NCI-H1417 treated with DMSO at 0.1 percent for 48 hours (cell line): ENCODE measurements at regions not wholly inside any gene's neighbourhood (a gene's known extent, or its start where the extent isn't known, plus 50 kb on each side); places are given as distances from the start of the nearest gene placed in this dataset.

Experiments used
- DNase-seq: peaks from one replicate; lab custom pipeline; 2025; lab: John Stamatoyannopoulos, UW

DNA sequence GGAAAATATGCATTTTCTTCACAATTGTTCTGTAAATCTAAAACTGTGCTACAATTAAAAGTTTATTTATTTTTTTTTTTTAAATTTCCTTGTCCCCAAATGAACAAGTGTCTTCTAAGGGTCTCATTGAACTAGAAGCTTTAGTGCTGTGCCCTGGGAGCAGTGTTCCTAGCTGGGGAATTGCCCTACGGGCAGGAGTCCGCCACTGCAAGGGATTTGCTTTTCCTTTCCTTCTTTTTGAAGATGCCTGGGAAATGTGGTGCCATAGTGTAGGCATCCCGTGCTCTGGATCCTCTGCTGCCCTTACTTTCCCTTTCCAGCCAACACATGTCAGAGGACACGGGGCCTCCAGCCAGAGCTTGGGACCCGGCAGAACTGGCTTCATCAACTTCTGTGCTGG lies 177.1 kb upstream of the CTBP2 start:
- no peak for DNase-seq

DNA sequence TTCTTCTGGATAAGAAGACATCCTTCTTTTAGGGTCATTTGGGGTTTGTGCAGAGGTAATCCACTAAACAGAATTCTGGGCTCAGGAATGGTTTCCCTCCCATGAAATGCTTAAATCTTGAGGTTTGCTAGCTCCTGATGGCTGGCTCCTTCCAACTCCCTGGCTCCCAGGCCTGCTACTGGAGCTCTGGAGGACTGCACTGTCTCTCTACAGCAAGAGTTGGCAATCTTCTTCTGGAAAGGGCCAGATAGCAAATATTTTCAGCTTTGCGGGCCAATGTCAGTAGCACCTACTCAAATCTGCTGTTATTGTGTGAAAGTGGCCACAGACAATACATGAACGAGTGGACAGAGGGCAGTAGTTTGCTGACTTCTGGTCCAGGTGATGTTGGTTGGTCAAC lies 174.2 kb upstream of the CTBP2 start:
- DNase-seq, result no peak

DNA sequence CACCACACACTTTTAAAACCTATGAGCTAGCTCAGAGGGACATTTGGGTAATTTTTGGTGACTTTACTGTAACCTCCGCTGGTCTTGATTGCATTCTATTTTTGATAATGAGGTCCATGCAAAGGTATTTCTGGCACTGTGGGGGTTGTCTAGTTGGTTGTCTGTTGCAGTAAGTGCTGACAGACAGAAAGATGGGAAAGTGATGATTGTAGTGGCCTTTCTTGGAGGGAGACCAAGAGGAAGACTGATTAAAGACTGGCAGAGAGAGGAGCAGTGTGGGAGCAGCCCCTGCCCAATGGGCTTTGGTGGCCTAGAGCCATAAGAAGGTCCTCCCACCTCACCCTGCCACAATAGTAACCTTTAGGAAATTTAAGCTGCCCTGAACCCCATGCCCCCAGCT lies 173.4 kb upstream of the CTBP2 start:
- no peak for DNase-seq

DNA sequence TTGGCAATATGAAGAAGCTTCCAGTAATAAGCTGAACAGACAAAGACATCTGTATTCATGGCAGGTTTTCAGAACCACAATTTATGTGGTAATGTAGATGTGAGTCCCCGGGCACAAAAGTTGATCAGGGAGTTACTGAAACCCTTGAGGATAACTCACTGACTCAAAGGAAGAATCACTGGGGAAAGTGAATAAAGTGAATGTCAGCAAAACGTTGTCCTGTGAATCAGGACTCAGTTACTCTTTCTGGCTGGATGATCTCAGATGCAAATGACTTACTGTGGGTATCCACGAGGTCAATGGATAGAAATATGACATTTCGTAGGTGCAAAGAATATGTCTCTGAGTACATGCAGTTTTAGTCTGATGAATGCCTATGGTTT lies 172.8 kb upstream of the CTBP2 start:
- DNase-seq, result no peak

DNA sequence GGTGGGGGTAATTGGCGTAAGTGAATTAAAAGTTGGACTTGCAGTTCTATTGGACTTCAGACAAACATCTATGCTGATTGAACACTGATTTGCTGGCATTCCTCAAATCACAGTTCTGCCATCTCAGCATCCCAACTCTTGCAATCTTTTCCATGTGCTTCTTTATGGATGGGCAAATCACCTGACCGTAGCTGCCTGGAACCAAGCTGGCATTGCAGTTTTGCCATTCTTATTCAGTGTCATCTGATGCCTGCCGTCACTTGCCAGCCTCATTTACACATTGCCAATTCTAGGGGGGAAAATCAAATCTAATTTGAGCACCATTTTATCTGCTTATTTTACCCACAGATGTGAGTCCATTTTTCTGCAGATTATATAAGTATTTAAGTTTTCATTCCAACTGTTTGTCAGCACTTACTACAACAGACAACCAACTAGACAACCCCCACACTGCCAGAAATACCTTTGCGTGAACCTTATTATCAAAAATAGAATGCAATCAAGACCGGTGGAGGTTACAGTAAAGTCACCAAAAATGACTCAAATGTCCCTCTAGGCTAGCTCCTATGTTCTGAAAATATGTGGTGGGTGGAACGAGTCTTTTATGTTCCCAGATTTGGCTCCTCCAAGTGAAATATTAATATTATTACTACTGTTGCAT lies 172.3 kb upstream of the CTBP2 start:
- DNase-seq, result no peak

DNA sequence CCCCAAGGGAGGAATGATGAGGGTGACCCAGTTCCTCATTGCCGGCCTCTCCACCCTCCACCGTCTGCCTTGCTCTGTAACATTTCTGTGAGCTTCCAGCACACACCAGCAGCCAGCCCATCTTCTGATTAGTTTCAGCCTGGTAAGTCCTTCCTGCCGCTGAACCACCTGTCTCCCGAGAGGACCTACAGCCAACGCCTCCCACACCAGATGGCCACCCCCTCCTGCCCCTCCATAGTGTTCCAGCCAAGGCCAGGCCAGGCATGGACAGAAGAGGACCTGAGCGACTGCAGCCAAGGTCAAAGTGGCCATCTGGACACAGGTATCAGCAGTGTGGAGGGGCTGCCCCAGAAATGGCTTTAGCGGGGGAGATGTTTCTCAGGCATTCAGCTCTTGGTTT lies 170.7 kb upstream of the CTBP2 start:
- DNase-seq, result no peak

DNA sequence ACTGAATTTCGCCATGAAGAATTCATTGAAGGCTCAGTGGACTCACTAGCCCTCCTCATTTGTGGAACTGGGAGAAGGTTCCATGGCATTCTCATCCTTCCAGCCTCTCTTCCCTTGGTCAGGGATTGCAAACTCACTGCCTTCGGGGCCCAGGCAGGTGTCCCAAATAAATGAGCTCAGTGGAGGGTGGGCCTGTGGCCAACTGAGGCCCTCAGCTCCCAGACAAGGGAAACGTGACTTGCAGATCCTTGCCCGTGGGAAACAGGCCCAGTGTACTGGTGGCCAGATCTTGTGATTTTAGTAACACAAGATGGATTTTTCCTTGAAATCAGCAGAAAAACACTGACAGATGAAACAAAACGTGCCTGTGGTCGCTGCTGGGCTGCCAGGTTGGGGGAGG lies 168.7 kb upstream of the CTBP2 start:
- DNase-seq, result no peak

DNA sequence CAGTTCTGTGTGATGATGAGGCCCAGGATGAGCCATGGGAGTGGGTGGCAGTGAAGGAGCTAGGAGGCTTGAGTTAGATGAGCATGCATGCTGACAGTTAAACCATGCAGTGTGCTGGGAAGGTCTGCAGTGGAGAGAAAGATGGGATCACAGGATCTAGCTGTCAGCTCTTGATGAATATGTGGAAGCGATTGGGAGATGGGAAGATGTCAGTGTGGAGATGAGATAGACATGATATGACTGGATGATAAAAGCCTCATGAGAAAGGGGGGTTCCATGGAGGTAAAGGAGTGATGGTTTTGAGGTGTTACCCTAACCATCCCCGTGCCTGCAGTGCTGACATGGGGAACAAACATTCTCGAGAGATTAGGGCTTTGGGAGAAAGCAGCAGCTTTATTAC lies 165.0 kb upstream of the CTBP2 start:
- DNase-seq, result no peak

DNA sequence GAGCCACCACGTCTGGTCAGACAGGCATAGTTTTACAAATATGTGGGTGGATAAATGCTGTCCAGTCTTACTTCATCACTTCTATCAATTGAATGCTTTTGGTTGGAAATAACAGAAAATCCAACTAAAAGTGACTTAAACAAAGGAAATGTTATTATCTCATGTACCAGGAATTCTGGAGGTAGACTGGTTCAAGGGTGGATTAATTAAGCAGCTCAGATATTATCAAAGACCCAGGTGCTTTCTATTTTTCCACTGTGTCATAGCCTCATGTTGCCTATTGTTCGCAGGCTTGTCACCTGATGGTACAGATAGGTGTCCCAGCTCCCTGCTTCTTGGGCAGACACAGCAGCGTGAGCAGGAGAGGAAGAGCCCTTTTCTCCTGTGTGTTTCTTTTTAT lies 156.1 kb upstream of the CTBP2 start:
- no peak for DNase-seq

DNA sequence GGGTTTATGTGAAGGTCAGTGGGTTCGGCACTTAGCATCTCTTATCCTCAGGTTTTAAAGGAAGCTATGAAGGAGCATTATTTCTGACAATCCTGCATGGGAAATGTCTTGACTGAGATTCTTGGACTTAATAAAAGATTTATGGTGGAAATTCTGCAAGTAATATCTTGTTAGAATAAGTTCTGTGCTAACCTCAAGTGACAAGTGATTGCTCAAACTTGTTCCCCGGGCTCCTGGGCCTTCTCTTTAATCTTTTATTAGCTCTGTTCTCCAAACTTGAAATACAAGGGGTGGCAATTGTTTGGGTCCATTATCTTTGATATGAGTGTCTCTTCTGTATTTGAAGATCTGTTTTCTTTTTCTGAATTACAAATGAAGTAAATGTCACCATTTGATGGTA lies 140.6 kb upstream of the CTBP2 start:
- DNase-seq, result no peak

DNA sequence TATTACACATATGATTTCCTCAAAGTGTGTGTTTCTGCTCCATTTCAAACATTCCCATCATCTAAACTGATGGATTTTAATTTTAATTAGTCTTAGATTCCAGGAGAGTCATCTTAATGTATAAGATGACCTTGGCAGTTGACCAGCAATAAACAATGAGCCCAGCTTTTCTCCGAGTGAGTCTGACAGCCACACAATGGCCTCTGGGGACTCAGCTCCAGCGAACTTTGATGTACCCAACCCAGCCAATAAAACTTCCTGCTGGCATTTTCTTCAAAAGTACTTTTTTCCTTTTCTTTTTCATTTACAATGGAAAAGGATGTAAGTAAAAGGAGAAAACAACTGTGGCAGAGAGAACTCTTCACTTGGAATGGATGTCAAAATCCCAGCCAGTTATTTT lies 139.1 kb upstream of the CTBP2 start:
- DNase-seq, result no peak

DNA sequence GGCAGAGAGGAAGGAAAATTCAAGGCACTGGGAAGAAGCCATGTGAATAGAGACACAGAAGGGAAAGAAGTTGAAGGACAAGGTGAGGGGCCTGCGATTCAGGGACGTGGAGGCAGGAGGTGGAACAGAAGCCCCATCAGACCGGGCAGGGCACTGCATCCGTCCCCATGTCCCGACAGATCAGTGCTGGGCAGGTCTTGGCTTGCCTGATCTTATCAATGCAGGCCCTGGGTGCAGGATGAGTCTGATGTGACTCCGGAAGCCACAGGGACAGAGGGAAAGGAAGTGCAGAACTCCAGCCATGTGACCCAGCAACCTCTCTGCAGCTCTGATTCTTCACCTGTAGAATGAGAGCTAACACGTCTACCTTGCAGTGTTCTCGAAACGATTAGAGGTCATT lies 136.2 kb upstream of the CTBP2 start:
- no peak for DNase-seq

DNA sequence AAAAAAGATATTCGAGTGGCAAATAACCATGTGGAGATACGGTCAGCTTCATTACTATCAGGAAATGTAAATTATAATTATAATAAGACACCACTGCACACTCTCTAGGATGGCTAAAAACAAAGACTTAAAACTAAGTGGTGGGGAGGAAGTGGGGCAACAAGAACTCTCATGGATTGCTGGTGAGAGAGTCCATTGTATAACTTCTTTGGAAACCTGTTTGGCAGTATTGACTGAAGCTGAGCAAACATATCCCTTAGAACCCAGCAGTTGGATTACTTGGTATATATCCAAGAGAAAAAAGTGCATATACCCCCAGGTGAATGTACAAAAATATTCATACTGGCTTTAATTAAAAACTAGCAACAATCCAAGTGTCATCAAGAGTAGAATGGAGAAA lies 133.7 kb upstream of the CTBP2 start:
- DNase-seq, result no peak

DNA sequence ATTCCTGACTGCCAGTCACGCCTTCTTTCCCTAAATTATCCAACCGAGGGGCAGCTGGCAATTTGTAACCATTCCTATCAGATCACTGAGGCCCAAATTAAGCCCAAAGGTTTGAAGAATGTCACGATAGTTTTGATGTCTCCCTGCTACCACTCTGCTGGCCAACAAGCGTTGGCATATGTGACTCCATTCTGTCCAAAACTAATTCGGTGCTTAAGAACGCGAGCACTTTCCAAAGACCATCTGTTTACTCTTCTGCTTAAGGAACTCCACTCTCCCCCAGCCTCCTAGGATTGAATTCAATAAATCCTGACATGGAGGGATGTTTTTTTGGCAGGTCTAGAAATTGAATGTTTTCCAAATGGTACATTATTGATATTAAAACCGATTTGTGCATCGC lies 131.5 kb upstream of the CTBP2 start:
- DNase-seq, result no peak

DNA sequence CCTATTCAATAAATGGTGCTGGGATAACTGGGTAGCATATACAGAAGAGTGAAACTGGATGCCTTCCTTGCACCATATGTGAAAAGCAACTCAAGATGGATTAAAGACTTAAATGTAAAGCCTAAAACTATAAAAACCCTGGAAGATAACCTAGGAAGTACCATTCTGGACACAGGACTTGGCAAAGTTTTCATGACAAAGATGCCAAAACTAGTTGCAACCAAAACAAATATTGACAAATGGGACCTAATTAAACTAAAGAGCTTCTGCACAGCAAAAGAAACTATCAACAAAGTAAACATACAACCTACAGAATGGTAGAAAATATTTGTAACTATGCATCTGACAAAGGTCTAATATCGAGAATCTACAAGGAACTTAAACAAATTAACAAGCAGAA lies 129.1 kb upstream of the CTBP2 start:
- DNase-seq, result no peak

DNA sequence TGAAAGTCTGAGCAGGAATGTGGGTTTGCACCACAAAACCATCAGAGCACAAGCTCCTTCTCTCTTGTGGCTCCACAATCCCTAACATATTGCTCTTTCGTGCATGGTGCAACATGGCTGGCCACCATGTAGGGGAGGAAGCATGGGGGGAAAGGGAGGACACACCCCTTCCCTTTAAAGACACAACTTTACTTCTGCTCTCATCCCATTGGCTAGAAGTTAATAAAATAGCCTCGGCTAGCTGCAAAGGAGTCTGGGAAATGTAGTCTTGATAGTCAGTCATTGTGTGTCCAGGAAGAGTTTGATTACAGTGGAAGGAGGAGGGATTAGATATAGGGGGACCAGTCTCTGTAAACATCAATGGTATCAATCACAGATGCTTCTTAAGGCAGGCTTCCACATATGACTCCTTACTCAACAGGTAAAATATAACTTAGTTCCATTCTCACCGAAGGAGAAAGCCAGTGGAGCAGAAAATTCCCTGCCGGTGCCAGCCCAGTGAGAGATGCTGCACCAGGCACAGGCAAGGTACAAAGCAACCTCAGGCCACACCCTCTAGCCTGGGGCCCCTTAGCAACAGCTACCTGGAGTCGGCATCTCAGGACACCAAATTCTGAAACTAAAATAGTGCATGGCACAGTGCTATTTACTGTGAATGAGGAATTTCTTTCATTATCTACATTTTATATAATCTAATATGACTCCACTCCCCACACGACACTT lies 124.7 kb upstream of the CTBP2 start:
- no peak for DNase-seq

DNA sequence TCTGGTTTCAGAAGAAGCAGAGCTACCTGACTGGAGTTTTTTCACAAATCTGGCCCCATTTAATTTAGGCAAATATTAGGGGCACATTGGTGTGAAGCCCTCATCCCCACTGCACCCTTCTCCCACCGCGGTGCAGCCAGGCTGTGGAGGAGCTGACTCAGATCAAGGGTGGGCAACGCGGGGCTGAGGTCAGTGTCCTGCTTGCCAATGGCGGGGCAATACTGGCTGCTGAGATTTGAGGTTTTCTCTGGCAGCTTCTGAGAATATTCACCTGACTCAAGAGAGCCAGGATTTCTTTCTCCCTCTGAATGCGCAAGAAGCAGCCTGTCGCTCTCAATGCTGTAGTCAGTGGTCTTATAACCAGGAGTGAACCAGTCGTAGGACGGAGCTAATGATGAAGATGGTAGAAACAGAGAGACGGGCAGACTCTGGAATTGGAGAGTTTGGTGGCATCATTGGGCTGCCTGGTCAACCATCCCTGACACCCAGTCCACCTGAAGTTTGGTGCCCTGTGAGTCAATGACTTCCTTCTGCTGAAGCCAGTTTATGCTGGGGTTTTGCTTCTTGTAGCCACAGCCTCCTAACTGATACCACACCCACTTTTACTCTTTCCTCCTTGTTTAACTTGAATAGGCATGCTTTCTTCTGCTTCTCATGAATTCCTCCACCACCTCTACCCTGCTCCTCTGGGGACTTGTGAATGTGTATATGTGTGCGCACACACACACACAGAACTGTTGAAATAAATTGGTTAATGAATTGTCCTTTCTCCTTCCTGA lies 123.7 kb upstream of the CTBP2 start:
- DNase-seq, result no peak

DNA sequence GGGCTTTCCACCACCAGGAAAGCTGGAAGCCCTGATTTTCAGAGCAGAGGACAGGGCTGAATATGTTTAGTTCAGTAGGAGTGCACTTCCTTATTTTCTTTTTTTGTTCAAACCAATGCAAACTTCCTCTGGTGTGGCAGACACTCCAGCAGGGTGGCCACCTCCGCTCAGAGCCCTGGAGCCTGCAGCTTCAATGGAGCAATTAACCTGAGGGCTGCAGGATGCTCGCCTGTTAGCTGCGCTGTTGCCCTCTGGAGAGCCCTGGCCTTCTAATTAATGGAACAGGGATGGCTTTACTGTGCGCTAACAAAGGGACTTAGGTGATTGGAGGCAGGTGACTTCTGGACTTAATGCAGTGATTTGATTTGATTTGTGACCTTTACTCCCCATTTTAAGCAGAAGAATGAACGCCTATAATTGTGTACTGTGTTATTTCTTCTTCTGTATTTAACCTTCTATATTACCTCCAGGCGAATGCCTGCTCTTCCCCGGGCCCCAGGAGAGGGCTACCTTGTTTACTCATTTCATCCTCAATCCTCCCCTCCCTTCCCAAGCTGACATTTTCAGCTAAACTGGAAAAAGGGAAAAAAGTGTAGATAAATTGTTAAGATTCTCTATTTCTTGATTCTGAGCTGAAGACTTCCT lies 123.0 kb upstream of the CTBP2 start:
- no peak for DNase-seq

DNA sequence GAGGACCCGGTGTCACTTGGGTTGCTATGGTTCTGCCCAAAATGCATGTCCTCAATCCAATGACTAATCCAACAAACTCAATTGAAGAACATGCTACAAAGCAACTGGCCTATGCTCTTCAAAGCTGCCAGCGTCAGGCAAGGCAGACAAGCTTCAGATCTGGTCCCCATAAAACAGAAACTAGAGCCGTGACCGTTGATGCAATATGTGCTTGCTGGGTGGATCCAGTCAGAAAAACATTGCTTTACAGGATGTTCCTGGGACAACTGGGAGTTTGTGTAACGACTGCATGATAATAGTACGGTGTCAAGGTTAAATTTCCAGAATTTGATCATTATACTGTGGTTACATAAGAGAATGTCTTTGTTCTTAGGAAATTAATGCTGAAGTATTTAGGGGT lies 120.7 kb upstream of the CTBP2 start:
- no peak for DNase-seq

DNA sequence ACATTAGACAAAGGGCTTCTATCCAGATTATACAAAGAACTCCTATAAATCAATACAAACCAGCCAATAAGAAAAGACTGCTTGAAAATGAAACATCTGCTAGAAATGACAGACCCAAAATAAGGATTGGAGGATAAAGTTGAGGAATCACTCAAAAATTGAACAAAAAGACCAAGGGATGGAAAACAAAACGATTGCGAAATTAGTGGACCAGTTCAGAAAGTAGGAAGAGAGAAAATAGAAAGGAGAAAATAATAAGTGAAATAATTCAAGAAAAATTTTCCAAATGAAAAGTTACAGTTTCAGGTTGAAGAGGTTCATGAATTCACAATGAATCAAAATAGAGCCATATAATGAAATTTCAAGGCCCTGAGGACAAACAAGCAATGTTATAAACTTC lies 115.8 kb upstream of the CTBP2 start:
- no peak for DNase-seq

DNA sequence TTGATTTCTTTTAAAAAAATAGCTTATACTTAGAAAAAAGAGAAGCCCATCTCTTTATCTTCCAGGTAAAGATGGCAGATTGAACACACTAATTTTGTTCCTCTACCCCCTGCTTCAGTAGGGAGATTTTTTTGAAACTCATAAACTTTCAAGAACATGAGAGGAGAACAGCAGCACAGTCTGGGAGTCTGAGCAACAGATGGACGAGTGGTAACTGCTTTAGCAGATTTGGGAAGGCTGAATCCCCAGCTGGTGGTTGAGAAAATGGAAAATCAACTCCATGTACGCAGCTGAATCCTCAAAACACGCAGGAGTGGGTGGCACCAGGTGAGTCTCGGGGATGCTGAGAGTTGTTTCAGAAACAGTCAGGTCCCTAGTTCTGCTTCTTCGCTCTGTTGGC lies 114.6 kb upstream of the CTBP2 start:
- DNase-seq, result no peak

DNA sequence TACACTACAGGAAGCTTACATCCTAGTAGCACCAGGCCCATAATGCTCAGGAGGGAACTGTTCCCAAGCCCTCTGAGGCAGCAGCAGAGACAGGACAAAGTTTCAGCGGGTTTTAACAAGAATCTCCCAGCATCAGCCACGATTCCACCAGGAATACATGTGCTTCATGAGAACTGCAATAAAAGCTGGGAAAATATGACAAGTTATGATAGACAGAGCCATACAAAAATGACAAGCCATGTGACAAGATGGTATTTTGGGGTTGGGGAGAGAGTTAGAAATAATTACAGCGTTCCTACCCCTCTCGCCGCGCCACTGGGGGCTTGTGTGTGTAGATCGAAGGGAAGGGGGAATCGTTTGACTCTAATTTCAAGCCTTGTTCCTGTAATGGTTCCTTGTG lies 112.7 kb upstream of the CTBP2 start:
- DNase-seq, result no peak

DNA sequence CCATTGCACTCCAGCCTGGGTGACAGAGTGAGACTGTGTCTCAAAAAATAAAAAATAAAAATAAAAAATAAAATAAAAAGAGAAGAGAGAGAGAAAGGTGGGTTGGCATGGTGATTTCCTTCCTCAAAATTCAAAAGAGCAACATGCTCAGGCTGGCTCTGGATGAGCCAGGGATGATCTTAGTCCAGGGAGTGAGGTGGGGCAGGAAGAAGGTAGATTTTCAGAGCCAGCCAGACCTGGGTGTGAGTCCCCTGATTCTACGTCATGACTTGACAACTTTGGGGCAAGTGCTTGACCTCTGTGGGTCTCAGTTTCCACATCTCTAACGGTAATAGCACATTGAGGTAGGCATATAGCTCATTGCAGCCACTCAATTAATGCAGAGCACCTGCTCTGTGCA lies 109.4 kb upstream of the CTBP2 start:
- DNase-seq, result no peak
